NCI-H2171 treated with DMSO at 0.1 percent for 48 hours (cell line): ENCODE measurements at regions not wholly inside any gene's neighbourhood (a gene's known extent, or its start where the extent isn't known, plus 50 kb on each side); places are given as distances from the start of the nearest gene placed in this dataset.
"Not testable (repeated sequence)": the region's sequence is repeated elsewhere in the genome, so short reads cannot be mapped to it uniquely, and the experiment has no call there.

ENCODE experiments used
- DNase-seq: peaks from one replicate; lab custom pipeline; 2025; lab: John Stamatoyannopoulos, UW

GRCh38 chr22:49014227-49015201 lies 813.2 kb downstream of the BRD1 start:
- DNase-seq = no peak

- no peak for DNase-seq
These were observed 814.0 kb downstream of the BRD1 start for GRCh38 chr22:49013707-49014106.

- peak; percentile 6 for DNase-seq
These were observed 814.8 kb downstream of the BRD1 start for GRCh38 chr22:49012712-49013395.

- DNase-seq = no peak
These were observed 815.7 kb downstream of the BRD1 start for GRCh38 chr22:49011769-49012648.

- no peak for DNase-seq
These were observed 816.3 kb downstream of the BRD1 start for GRCh38 chr22:49011379-49011768.

- no peak for DNase-seq
These were observed 816.8 kb downstream of the BRD1 start for GRCh38 chr22:49010901-49011300.

GRCh38 chr22:49010070-49010863 lies 817.4 kb downstream of the BRD1 start:
- no peak for DNase-seq

- DNase-seq = no peak
These were observed 818.2 kb downstream of the BRD1 start for GRCh38 chr22:49009359-49010063.

GRCh38 chr22:49008682-49009235 lies 818.9 kb downstream of the BRD1 start:
- no peak for DNase-seq

- DNase-seq = no peak
These were observed 820.5 kb downstream of the BRD1 start for GRCh38 chr22:49007013-49007653.

- no peak for DNase-seq
These were observed 821.3 kb downstream of the BRD1 start for GRCh38 chr22:49006207-49007012.

- no peak for DNase-seq
These were observed 822.1 kb downstream of the BRD1 start for GRCh38 chr22:49005557-49005956.

GRCh38 chr22:49004484-49005399 lies 822.9 kb downstream of the BRD1 start:
- DNase-seq = no peak

- not testable (repeated sequence) for DNase-seq
These were observed 830.1 kb downstream of the BRD1 start for GRCh38 chr22:48997605-48998004.

GRCh38 chr22:48993655-48994054 lies 834.0 kb downstream of the BRD1 start:
- no peak for DNase-seq

- no peak for DNase-seq
These were observed 843.0 kb downstream of the BRD1 start for GRCh38 chr22:48984639-48985038.

GRCh38 chr22:48982321-48982905 lies 845.3 kb downstream of the BRD1 start:
- no peak for DNase-seq
